Stimulated activated naive CD8-positive, alpha-beta T cell treated with anti-CD3 and anti-CD28 coated beads, Interleukin-15, Interleukin-2, amounts not matched to agents 100 U/mL and 50 U/mL, for 24 hours (primary cell): ENCODE measurements at regions not wholly inside any gene's neighbourhood (a gene's known extent, or its start where the extent isn't known, plus 50 kb on each side); places are given as distances from the start of the nearest gene placed in this dataset.

Experiments
- ATAC-seq: fragments of 150-1000 bp; cut with Tn5 transposase; one replicate; pipeline ENCODE4 v1.10.0; 2021
- DNase-seq: peaks from one replicate; pipeline ENCODE4 v3.0.0; 2021

DNA sequence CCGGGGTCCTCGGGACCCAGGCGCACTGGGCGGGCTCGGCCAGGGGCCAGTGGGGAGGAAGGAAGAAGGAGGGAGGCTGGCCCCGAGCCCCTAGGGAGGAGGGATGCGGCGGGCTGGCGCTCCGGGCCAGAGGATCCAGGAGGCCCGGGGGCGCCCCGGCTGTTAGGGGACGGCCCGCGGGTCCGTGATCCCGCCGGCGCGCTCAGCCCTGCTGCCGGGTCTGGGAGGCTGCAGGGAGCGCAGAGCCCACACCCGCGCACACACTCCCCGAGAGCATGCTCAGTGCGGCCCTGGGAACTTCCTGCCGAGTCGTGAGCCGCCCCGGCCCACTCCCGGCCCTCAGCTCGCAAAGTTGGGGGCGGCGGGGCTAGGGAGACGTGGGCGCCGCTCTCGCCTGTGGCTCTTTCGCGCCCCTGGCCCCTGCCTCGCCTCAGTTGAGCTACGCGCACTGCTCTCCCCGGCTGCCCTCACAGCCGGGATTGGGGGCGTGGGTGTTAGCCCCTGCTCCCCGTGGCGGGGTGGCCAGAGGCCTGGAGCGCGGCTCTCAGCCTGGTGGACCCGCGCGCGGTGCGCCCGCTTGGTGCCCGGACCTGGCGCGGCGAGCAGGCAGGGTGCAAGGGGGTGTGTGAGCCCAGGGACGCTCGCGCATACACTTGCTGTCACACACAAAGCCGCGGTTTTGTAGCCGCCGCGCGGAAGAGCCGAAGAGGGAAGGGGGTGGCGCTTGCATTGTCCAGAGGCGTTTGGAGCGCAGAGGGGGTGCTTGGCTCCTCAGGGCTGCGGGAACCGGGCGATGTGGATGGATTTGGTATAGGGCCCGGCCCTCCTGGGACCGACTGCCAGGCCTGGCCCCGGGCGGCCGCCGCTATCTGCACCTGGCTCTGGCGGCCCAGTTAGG, 132.9 kb upstream of the MGAT5 start:
- DNase-seq (peak; percentile 70), ATAC-seq (peak; percentile 60)

DNA sequence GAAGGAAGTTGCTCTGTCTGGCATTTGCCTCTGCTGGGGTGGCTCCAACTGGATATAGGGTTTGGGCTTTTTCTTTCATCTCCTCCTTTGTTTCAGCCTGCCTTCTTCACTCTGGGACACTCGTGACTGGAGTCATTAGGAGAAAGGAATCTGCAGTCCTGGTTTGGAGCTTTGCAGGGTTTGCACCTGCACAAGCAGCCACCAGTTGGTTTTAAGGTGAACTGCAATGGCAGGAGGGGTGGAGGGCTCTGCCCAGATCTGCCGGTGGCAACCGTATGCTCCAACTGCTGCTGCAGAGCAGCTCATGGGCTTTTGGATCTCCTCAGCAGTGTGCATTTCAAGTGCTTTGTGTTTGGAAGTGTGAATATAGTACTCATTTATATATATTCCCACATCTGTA, 131.3 kb upstream of the MGAT5 start:
- ATAC-seq (no peak), DNase-seq (no peak)

GRCh38 chr2:134123332-134123731, 130.5 kb upstream of the MGAT5 start:
- ATAC-seq (no peak), DNase-seq (no peak)

DNA sequence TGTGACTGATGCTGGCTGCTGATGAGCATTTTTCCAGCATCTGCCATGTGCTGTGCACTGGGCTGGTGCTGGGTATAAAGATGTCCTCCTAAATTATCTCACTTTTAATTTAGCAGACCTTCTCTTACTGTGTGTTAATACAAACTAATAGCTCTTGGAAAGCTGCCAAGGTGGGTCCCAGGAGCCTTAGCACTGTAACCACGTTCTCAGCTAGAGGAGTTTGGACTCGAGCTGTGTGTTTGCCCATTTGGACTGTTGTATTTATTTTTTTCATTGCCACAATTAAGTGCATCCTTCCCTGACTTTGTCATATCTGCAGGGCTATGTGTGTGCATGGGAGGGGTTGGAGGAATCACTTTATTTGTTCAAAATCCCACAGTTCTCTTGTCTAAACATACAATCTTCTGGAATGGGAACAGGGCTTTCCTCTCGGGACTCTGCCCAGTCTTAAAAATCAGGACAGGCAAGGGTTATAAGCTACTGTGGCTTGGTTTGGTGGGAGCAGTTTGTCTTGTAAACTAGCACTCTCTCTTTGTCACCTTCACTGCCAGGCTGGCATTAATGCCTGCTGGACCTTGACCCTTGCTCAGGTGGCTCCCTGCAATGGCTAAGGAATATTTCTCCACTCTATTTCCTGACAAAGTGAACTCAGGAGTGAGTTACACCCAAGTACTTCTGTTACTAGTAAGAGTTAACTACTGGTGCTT, 129.7 kb upstream of the MGAT5 start:
- ATAC-seq, result no peak

GRCh38 chr2:134127496-134127895, 126.4 kb upstream of the MGAT5 start:
- DNase-seq (peak; percentile 68), ATAC-seq (peak; percentile 92)

More for the DNA sequence above, 129.7 kb upstream of the MGAT5 start:
- no peak for DNase-seq

- DNase-seq (no peak), ATAC-seq (no peak)
Measured at GRCh38 chr2:134128746-134129145, 125.1 kb upstream of the MGAT5 start.

DNA sequence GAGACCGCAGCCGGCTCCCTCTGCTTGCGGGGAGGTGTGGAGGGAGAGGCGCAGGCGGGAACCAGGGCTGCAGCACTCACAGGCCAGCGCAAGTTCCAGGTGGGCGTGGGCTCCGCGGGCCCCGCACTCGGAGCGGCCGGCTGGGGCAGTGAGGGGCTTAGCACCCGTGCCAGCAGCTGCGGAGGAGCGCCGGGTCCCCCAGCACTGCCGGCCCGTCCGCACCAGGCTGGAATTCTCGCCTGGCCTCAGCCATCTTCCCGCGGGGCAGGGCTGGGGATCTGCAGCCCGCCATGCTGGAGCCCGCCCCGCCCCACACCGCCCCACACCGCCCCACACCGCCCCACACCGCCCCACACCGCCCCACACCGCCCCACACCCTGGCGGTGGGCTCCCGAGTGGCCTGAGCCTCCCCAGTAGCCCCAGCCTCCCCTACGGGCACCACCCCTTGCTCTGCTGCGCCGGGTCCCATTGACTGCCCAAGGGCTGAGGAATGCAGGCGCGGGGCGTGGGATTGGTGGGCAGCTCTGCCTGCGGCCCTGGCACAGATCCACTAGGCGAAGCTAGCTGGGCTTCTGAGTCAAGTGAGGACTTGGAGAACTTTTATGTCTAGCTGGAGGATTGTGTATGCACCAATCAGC, 123.9 kb upstream of the MGAT5 start:
- no peak for DNase-seq
- no peak for ATAC-seq

DNA sequence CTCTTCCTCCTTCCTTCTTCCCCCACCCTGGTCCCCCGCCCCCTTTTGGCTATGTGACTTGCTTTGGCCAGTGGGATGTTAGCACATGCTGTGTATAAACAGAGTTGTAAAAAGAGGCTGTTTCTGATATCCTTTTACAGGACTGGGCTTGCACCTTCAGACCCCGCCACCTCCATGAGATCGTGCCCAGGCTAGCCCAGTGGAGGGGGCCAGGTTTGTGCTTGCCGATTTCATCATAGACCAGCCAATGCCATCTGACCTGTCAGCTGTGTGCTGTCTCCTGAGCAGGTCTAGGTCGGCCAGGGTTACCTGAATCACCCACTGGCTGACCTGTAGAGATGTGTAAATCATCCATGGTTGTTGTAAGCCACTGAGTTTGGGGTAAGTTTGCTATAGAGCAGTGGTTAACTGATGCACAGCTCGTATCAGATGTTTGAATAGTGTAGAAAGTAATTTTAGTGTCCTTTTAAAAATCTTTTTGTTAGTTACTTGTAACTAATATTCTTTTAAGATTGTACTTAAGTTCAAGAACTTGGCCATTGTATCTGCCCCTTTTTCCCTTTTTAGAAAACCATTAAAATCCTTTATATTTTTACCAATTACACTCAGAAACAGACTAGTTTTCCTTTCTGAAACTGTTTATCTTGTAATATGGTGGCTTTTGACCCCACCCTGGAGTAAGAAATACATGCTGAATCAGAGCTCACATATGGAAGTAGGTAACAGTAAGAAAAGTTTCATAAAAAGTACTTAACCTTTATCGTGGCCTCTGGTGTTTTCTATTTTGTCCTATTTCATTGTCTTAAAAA, 122.0 kb upstream of the MGAT5 start:
- DNase-seq (no peak), ATAC-seq (no peak)

- ATAC-seq (no peak), DNase-seq (no peak)
Measured at GRCh38 chr2:134132490-134132857, 121.4 kb upstream of the MGAT5 start.

- DNase-seq, result no peak
- no peak for ATAC-seq
Measured at GRCh38 chr2:134133622-134134312, 120.1 kb upstream of the MGAT5 start.

DNA sequence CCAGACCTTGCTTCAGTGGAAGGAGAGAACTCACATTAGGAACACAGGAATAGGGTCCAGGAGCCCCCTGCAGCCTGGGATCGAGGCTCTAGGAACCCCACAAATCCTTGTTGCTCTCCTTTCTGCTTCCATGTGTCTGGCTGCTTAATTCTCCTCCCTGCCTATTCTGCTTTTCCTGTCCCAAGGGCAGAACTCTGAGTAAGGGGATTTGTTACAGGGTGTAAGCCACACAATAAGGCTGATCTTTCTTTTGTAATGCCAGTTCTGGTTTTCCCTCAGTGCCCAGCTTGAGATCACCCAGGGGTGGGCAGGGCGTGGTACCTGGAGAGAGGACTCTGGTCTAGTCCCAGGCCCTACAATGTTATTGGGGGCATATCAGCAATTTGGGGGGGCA, 119.6 kb upstream of the MGAT5 start:
- no peak for ATAC-seq
- DNase-seq, result no peak

DNA sequence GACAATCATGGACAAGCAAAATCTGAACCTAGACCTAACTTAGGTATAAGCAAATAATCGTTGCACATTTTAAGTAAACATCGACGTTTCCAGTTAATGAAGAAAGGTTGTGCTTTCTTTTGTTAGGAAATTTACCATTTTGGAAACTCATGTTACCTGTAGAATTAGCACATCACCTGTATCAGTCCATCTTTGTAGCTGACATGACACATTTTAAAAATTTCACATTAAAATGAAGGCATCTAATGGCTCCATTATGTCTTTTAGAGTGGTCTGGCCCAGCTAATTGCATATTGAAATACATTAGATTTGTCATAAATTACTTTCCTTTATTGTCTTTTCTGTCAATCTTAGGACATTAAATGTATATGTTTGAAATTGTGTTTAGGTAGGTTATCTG, 119.0 kb upstream of the MGAT5 start:
- DNase-seq, result no peak
- no peak for ATAC-seq

DNA sequence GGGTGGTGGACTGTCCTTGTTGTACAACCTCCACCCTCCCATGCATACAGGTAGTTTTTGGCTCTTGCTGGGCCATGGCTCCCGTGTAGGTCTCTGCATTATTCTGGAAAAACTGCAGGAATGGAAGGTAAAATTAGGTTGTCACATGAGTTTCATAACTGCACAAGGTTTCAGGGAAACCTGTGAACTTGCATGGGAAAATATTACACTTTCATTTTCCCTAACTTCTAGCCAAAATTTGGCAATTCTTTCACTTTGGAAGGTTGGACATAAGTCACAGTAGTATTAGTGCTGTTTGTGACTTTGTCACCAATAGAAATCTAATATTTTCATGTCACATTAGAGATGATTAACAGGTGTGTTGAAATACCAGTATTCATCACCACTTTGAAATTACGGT, 118.1 kb upstream of the MGAT5 start:
- no peak for ATAC-seq
- DNase-seq, result no peak

DNA sequence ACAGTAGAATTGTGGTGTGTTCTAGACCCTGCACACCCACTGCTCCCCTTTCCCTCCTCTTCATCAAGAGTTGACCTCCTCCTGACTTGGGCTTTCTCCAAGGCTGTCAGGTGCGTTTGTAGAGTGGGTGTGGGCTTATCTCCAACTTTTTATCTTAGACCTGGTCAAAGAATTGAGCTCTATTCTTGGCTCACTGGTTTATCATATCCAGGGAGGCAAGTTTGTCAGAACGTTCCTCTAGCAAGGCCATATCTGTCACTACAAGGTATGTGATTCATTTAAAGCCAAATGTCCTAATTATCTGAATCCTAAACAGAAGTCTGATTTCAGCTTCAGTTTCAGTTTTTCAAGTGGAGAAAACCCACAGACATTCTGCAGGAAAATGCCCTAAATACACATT, 117.1 kb upstream of the MGAT5 start:
- DNase-seq (no peak), ATAC-seq (no peak)

DNA sequence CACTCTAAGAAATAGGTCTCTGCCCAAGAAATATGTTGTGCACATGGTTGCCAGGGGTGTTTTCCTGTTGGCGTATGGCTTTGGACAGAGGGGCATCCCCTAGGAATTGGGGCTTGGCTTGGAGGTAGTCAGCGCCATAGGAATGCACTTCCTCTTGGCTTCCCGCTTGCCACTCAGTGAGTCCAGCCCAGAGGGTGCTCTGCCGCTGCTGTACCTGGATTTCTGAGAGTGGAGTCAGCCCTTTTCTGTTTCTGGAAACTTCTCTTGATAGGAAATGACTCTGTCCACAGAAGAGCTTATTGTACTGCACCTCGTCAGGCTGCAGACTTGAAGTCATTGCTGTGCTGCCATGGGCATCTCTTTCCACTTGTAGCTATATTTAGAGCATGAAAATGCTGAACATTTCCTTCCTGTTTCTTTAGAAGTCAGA, 116.7 kb upstream of the MGAT5 start:
- ATAC-seq, result no peak
- no peak for DNase-seq

DNA sequence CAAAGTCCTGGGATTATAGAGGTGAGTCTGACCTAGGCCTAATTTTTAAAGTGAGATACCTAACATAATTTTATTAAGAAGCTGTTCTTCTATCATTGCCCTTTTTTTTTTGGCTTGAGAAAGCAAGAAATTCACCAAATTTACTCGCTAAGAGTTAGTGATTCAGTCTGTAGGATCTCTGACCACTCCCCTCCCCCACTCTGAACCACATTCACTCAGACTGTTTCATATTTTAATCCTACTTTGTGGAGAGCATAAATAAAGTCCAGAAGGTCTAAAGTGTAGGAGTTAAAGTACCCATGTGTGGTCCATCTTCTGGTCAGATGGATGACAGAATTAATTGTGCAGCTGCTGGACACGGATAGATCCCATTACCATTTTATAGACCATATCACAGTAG, 115.8 kb upstream of the MGAT5 start:
- DNase-seq (no peak), ATAC-seq (no peak)

- no peak for DNase-seq
- ATAC-seq, result no peak
Measured at GRCh38 chr2:134139611-134140010, 114.3 kb upstream of the MGAT5 start.

DNA sequence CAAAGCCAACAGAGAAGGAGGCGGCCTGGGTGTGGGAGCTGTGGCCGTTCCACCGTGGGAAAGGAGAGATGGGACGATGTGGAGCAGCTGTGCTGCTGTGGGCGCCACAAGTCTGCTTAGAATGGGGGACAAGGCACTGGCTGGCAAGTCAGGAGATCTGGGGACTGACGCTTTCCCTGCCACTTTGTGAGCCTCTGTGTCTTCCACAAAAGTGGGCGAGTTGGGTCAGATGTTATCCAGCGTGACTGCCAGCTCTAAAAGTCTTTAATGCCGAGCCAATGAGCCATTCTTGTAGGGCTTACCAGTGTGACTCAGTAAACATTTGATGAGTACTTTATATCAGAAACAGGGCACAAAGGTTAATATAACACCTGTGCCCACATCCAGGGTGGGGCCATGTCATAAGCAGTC, 113.6 kb upstream of the MGAT5 start:
- DNase-seq (no peak), ATAC-seq (no peak)

DNA sequence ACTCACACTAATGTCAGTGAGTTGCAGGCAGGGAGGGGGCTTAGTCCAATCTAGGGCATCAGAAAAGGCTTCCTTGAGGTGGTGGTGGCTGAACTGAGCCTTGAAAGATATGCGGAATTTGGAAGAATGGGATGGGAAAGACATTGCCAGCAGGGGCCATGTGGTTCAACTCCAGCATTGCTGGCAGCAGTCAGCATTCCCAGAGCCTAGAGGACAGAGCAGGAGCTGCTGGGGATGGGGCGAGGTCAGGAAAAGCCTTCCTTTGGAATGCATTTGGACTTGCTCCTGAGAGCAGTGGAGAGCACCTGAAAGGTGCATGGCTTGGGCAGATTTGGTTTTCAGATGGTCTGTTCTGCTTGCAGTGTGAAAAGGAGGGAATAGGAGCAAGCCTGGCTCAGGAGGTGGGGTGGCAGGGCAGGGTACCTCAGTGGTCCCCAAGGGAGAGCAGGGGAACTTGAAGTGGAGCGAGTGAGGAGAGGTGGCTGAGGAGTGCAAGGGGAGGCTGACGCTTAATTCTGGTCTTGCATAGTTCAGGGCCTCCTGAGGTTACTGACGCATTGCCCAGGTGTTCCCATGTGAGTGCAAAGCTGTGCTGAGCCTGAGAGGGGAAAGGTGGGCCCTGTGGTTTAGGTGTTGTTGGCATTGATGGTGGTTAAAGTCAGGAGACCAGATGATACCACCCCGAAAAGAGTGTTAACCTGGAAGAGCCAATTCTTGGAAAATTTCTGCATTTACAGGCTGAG, 112.1 kb upstream of the MGAT5 start:
- DNase-seq (no peak), ATAC-seq (peak; percentile 46)

- DNase-seq, result no peak
- peak; percentile 37 for ATAC-seq
Measured at GRCh38 chr2:134142341-134142738, 111.5 kb upstream of the MGAT5 start.

DNA sequence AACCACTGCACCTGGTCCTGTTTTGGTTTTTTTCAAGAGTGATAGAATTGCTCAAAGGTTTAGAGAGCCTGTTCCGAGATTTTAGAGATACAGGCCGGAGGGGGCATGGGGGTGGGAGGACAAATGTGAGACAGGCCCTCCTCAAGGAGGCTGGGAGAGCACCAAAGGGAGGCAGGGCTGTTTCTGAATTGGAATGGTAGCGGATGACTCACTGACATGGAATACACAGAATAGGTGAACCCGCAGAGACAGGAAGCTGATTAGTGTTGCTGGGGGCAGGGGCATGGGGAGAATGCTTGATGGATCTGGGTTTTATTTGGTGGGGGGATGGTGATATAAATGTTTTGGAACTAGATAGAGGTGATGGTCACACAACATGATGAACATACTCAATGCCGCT, 111.0 kb upstream of the MGAT5 start:
- ATAC-seq, result no peak
- DNase-seq, result no peak
